G401 (cell line): ENCODE measurements at regions not wholly inside any gene's neighbourhood (a gene's known extent, or its start where the extent isn't known, plus 50 kb on each side); places are given as distances from the start of the nearest gene placed in this dataset.
A peak's percentile ranks its signal among the peaks of the same experiment; 100 is the strongest.

ENCODE experiments used
- DNase-seq: peaks from one replicate; pipeline ENCODE4 v3.0.0-alpha.2; 2015; ENCODE audit warnings: low spot score
- in situ Hi-C: cut with HindIII; loops from 2 replicates; pipeline ENCODE4 v1.10.0; 2016; ENCODE audit warnings: low sequenced_read_pairs, mixed read lengths

GRCh38 chr4:107138433-107138832, 102.3 kb upstream of the DKK2 start:
- in situ Hi-C loops, result no loop called here

GRCh38 chr4:107133965-107134653, 98.0 kb upstream of the DKK2 start:
- in situ Hi-C loops, result no loop called here
- no peak for DNase-seq

More at GRCh38 chr4:107138433-107138832, 102.3 kb upstream of the DKK2 start:
- DNase-seq, result no peak

- in situ Hi-C loops, result no loop called here
- DNase-seq, result no peak
Observed at GRCh38 chr4:107131295-107131694, 95.2 kb upstream of the DKK2 start.

- no peak for DNase-seq
- in situ Hi-C loops, result no loop called here
Observed at GRCh38 chr4:107130157-107130556, 94.0 kb upstream of the DKK2 start.

- DNase-seq, result no peak
- in situ Hi-C loops, result no loop called here
Observed at GRCh38 chr4:107129611-107130010, 93.5 kb upstream of the DKK2 start.

- in situ Hi-C loops, result no loop called here
- DNase-seq, result no peak
Observed at GRCh38 chr4:107129076-107129475, 93.0 kb upstream of the DKK2 start.

- in situ Hi-C loops, result no loop called here
- no peak for DNase-seq
Observed at GRCh38 chr4:107128116-107128515, 92.0 kb upstream of the DKK2 start.

GRCh38 chr4:107125496-107125895, 89.4 kb upstream of the DKK2 start:
- no peak for DNase-seq
- in situ Hi-C loops, result no loop called here

- in situ Hi-C loops, result no loop called here
- no peak for DNase-seq
Observed at GRCh38 chr4:107122736-107123135, 86.6 kb upstream of the DKK2 start.

- in situ Hi-C loops, result no loop called here
- no peak for DNase-seq
Observed at GRCh38 chr4:107120661-107121060, 84.5 kb upstream of the DKK2 start.

GRCh38 chr4:107117726-107118125, 81.6 kb upstream of the DKK2 start:
- no peak for DNase-seq
- in situ Hi-C loops, result no loop called here

- peak; percentile 34 for DNase-seq
- in situ Hi-C loops, result no loop called here
Observed at GRCh38 chr4:107115185-107115847, 79.2 kb upstream of the DKK2 start.

GRCh38 chr4:107114059-107114458, 77.9 kb upstream of the DKK2 start:
- in situ Hi-C loops, result no loop called here

GRCh38 chr4:107098401-107098800, 62.3 kb upstream of the DKK2 start:
- DNase-seq, result no peak
- in situ Hi-C loops, result no loop called here

More at GRCh38 chr4:107114059-107114458, 77.9 kb upstream of the DKK2 start:
- DNase-seq, result no peak

GRCh38 chr4:107094976-107095375, 58.9 kb upstream of the DKK2 start:
- in situ Hi-C loops, result no loop called here

GRCh38 chr4:107094332-107094731, 58.2 kb upstream of the DKK2 start:
- no peak for DNase-seq
- in situ Hi-C loops, result no loop called here

More at GRCh38 chr4:107094976-107095375, 58.9 kb upstream of the DKK2 start:
- no peak for DNase-seq
